ENCODE measurements at regions not wholly inside any gene's neighbourhood (a gene's known extent, or its start where the extent isn't known, plus 50 kb on each side); places are given as distances from the start of the nearest gene placed in this dataset.

GRCh38 chr10:20970708-20971107 lies 73.6 kb upstream of the NEBL start (continued):
- TF ChIP-seq EP300 (IDR thresholded peaks at IDR 0.05; ENCODE audit: borderline replicate concordance in 1 of 2, control insufficient read depth in 1 of 2, low read depth in 2 of 2, low read length in 2 of 2): peak; percentile 64 to 82; a peak in 2 of 4 replicates
- TF ChIP-seq CHD4 (IDR thresholded peaks at IDR 0.05): no peak
- peak; percentile 76 for TF ChIP-seq MTA2 (IDR thresholded peaks at IDR 0.05; ENCODE audit: low read depth)
- TF ChIP-seq SIN3A (IDR thresholded peaks at IDR 0.05; ENCODE audit: low read depth, low read length): no peak
- peak; percentile 81 for TF ChIP-seq NFIC (IDR thresholded peaks at IDR 0.05; ENCODE audit: low read depth, low read length)
- TF ChIP-seq IRF4 (IDR thresholded peaks at IDR 0.05; ENCODE audit: low read depth, low read length): peak; percentile 62; the same call in 1 of the 2 replicates
- TF ChIP-seq PRDM15 (CRISPR knock-in tag; IDR thresholded peaks at IDR 0.05): no peak
- TF ChIP-seq RUNX3 (IDR thresholded peaks at IDR 0.05; ENCODE audit: low read length): peak; percentile 76
- peak; percentile 90 for TF ChIP-seq MEF2A (IDR thresholded peaks at IDR 0.05; ENCODE audit: insufficient read depth, low read depth, low read length)
- peak; percentile 72 for TF ChIP-seq ZNF217 (IDR thresholded peaks at IDR 0.05)
- peak; percentile 76; the same call in 1 of the 2 replicates for TF ChIP-seq PKNOX1 (IDR thresholded peaks at IDR 0.05)
- TF ChIP-seq CEBPB (IDR thresholded peaks at IDR 0.05; ENCODE audit: borderline replicate concordance in 1 of 2, low read depth in 2 of 2, low read length in 2 of 2): peak in 1 of 2 experiments; percentile 39; a peak in 1 of 4 replicates
- no peak for TF ChIP-seq CEBPZ (IDR thresholded peaks at IDR 0.05; ENCODE audit: low read depth, low read length)
- TF ChIP-seq HDAC2 (IDR thresholded peaks at IDR 0.05): no peak
- TF ChIP-seq TCF12 (IDR thresholded peaks at IDR 0.05; ENCODE audit: low read depth, low read length): peak; percentile 89
- peak; percentile 34 for TF ChIP-seq IKZF1 (conservative IDR thresholded peaks at IDR 0.05)
- TF ChIP-seq CBX5 (IDR thresholded peaks at IDR 0.05; ENCODE audit: low read depth): peak; percentile 32; the same call in 1 of the 2 replicates
- TF ChIP-seq, protein P1, sequence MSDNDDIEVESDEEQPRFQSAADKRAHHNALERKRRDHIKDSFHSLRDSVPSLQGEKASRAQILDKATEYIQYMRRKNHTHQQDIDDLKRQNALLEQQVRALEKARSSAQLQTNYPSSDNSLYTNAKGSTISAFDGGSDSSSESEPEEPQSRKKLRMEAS (IDR thresholded peaks at IDR 0.05; ENCODE audit: low read depth, low read length): no peak
- peak; percentile 88; the same call in 2 of the 3 replicates for TF ChIP-seq POU2F2 (IDR thresholded peaks at IDR 0.05; ENCODE audit: borderline replicate concordance, low read depth, low read length)
- no peak for TF ChIP-seq KDM1A (IDR thresholded peaks at IDR 0.05; ENCODE audit: borderline replicate concordance)
- TF ChIP-seq, protein P2, sequence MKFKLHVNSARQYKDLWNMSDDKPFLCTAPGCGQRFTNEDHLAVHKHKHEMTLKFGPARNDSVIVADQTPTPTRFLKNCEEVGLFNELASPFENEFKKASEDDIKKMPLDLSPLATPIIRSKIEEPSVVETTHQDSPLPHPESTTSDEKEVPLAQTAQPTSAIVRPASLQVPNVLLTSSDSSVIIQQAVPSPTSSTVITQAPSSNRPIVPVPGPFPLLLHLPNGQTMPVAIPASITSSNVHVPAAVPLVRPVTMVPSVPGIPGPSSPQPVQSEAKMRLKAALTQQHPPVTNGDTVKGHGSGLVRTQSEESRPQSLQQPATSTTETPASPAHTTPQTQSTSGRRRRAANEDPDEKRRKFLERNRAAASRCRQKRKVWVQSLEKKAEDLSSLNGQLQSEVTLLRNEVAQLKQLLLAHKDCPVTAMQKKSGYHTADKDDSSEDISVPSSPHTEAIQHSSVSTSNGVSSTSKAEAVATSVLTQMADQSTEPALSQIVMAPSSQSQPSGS (IDR thresholded peaks at IDR 0.05; ENCODE audit: low read length): peak; percentile 80
- 0 out of 2 replicates have a peak, but pooled peaks have one; percentile 28 for TF ChIP-seq PAX5 (IDR thresholded peaks at IDR 0.05; ENCODE audit: borderline replicate concordance, low read depth, low read length)
